PC-9 (cell line): ENCODE measurements at regions not wholly inside any gene's neighbourhood (a gene's known extent, or its start where the extent isn't known, plus 50 kb on each side); places are given as distances from the start of the nearest gene placed in this dataset.

Experiments used
- BruUV-seq: library from RNA; stranded (reverse); fragments of 400-500 nt; replicated peaks from 2 replicates; lab custom pipeline; 2021; lab: Mats Ljungman, UMichigan
- CTCF ChIA-PET: fragments of 300-600 bp; sonication (Branson Sonifier 250); formaldehyde crosslinking; loops from one replicate; lab custom pipeline; 2022; ENCODE audit warnings: antibody characterized with exemption; lab: Charles Lee
- POLR2A ChIA-PET: fragments of 300-600 bp; sonication (Branson Sonifier 250); formaldehyde crosslinking; loops from one replicate; lab custom pipeline; 2022; ENCODE audit warnings: antibody characterized with exemption; ENCODE audit not compliant: unreplicated experiment; lab: Charles Lee
- DNase-seq, 2 experiments: peaks; one replicate each; pipeline versions ENCODE4 v3.0.0 to v3.0.0-alpha.2; 2015 to 2022; ENCODE audit warnings: mixed read lengths in 1 of 2
- H2AFZ ChIP-seq: fragments of 200-600 bp; sonication (generic); 2 replicates; pipeline ENCODE4 v1.8.1; 2017; ENCODE audit warnings: antibody characterized with exemption
- H3F3A ChIP-seq: fragments of 200-600 bp; sonication (generic); 2 replicates; pipeline ENCODE4 v1.8.1; 2017; ENCODE audit warnings: antibody characterized with exemption, mild to moderate bottlenecking, low read depth; ENCODE audit not compliant: insufficient read depth
- H3K27ac ChIP-seq: fragments of 200-600 bp; sonication (generic); 2 replicates; pipeline ENCODE4 v1.6.1; 2016; ENCODE audit warnings: mixed run types
- H3K27me3 ChIP-seq: fragments of 200-600 bp; sonication (generic); 2 replicates; pipeline ENCODE4 v1.6.1; 2016; ENCODE audit warnings: low read depth, mixed run types; ENCODE audit not compliant: insufficient read depth
- H3K36me3 ChIP-seq: fragments of 200-600 bp; sonication (generic); 2 replicates; pipeline ENCODE4 v1.6.1; 2016; ENCODE audit warnings: low read depth, mixed run types
- H3K4me1 ChIP-seq: fragments of 200-600 bp; sonication (generic); replicated peaks from 2 replicates; pipeline ENCODE4 v1.6.1; 2016; ENCODE audit warnings: mixed run types; ENCODE audit not compliant: insufficient read depth
- H3K4me2 ChIP-seq: fragments of 200-600 bp; sonication (generic); 2 replicates; pipeline ENCODE4 v1.6.1; 2017; ENCODE audit warnings: mixed run types
- H3K4me3 ChIP-seq: fragments of 200-600 bp; sonication (generic); 2 replicates; pipeline ENCODE4 v1.6.1; 2016; ENCODE audit warnings: mixed run types
- H3K79me2 ChIP-seq: fragments of 200-600 bp; sonication (generic); 2 replicates; pipeline ENCODE4 v1.6.1; 2017; ENCODE audit warnings: low read depth, mixed run types
- H3K9me2 ChIP-seq: fragments of 200-600 bp; sonication (generic); 2 replicates; pipeline ENCODE4 v1.8.1; 2017; ENCODE audit warnings: mild to moderate bottlenecking; ENCODE audit not compliant: insufficient read depth
- H3K9me3 ChIP-seq: fragments of 200-600 bp; sonication (generic); 2 replicates; pipeline ENCODE4 v1.8.1; 2016; ENCODE audit warnings: low read depth; ENCODE audit not compliant: insufficient read depth
- H4K20me1 ChIP-seq: fragments of 200-600 bp; sonication (generic); 2 replicates; pipeline ENCODE4 v1.8.1; 2017; ENCODE audit not compliant: insufficient read depth
- EZH2 ChIP-seq: fragments of 200-600 bp; sonication (generic); IDR thresholded peaks from 2 replicates; pipeline ENCODE4 v1.8.0; 2017; ENCODE audit warnings: antibody characterized with exemption, low read depth
- intact Hi-C: fragments of 100-400 bp; cut with micrococcal nuclease; formaldehyde crosslinking; loops from one replicate; pipeline ENCODE4 v1.10.0; 2022; ENCODE audit not compliant: unreplicated experiment
- TF ChIP-seq, protein P1 (sequence below): fragments of 200-600 bp; sonication (generic); conservative IDR thresholded peaks from 2 replicates; pipeline ENCODE4 v1.6.1; 2017; ENCODE audit warnings: mixed run types, antibody characterized with exemption, mild to moderate bottlenecking, moderate library complexity

DNA sequence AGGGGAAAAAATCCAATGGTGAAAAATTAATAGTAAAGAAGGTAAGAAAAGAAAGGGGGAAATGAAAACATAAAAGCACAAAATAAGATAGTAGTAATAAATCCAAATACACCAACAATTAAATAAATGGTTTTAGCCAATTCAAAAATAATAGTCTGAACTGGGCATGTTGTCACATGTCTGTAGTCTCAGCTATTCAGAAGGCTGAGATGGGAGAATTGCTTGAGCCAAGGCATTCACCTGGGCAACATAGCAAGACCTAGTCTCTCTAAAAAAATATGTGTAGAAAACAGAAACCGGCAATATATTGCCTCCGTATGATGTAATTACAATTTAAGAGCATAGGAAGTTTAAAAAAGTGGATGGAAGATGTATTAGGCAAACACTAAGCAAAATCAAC, 311.3 kb upstream of the FERMT1 start:
- Histone ChIP-seq H3F3A (no peaks in the 10 kb centered on the region), H3K27me3 (no peaks in the 10 kb centered on the region), H3K4me3 (no peak overlapping the region), H3K4me2 (no peak overlapping the region), H3K36me3 (no peaks in the 10 kb centered on the region), H4K20me1 (no peaks in the 10 kb centered on the region; the same call in 1 of the 2 replicates), H3K9me3 (no peaks in the 10 kb centered on the region), H2AFZ (no peak overlapping the region), H3K9me2 (no peaks in the 10 kb centered on the region), H3K79me2 (no peaks in the 10 kb centered on the region), H3K4me1 (no peaks in the 10 kb centered on the region), H3K27ac (no peak overlapping the region)
- TF ChIP-seq EZH2, result no peak
- TF ChIP-seq, protein P1, sequence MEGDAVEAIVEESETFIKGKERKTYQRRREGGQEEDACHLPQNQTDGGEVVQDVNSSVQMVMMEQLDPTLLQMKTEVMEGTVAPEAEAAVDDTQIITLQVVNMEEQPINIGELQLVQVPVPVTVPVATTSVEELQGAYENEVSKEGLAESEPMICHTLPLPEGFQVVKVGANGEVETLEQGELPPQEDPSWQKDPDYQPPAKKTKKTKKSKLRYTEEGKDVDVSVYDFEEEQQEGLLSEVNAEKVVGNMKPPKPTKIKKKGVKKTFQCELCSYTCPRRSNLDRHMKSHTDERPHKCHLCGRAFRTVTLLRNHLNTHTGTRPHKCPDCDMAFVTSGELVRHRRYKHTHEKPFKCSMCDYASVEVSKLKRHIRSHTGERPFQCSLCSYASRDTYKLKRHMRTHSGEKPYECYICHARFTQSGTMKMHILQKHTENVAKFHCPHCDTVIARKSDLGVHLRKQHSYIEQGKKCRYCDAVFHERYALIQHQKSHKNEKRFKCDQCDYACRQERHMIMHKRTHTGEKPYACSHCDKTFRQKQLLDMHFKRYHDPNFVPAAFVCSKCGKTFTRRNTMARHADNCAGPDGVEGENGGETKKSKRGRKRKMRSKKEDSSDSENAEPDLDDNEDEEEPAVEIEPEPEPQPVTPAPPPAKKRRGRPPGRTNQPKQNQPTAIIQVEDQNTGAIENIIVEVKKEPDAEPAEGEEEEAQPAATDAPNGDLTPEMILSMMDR, result no peak
- no TSS peak for BruUV-seq
- intact Hi-C loops, result no loop called here
- POLR2A ChIA-PET, result no interaction called here
- CTCF ChIA-PET, result no interaction called here
- no peak for DNase-seq

DNA sequence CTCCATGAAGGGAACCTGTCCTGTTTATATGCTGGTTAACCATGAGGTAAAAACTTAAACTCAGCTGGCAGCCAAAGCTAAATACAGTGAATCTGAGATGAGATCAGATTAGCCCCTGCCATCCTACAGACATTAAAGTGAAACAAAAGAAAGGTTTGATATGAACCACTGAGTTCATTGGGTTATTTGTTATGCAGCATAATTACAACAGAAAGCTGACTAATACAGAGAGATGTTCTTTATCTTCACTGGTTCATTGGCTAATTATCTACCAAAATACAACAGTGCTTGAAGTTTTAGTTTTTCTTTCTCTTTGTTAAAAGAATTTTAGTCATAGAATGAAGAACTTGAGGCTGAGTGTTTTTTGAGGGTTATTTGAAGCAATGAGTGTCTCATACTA, 307.6 kb upstream of the FERMT1 start:
- CTCF ChIA-PET, result no interaction called here
- intact Hi-C loops, result no loop called here

DNA sequence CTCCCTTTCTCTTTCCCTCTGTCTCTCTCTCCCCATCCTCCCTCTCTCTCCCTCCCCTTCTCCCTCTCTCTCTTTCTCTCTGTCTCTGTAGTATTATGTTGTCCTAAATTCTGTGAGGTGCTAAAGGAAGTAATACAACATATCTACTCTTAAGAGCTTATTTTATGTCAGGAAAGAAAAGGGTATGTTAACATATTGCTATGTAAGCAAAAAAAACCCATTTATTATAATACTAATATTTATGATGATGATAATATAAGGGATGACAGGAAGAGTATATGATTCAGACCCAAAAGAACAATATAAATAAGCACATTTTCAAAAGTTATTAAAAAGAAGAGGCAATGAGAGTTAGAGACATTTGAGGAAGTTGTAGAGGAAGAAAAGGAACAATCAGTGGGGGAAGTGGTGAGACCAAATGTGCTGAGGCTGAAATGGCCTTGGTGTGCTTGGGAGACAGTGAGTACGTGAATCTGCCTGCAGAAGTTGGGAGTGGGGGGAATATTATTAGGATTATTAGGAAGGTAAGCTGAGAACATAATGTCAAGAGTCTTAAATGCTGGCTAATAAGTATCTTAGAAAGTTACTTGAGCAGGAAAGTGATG, 303.6 kb upstream of the FERMT1 start:
- Histone ChIP-seq H3K36me3 (no peaks in the 10 kb centered on the region), H3K79me2 (no peaks in the 10 kb centered on the region), H3K4me2 (no peak overlapping the region), H2AFZ (no peak overlapping the region), H3K27ac (no peak overlapping the region), H3K4me1 (no peaks in the 10 kb centered on the region), H3K4me3 (no peak overlapping the region), H3K27me3 (peaks cover 5% of the 10 kb centered on the region; the same call in 1 of the 2 replicates), H4K20me1 (no peaks in the 10 kb centered on the region), H3F3A (no peaks in the 10 kb centered on the region), H3K9me3 (no peaks in the 10 kb centered on the region), H3K9me2 (no peaks in the 10 kb centered on the region)
- CTCF ChIA-PET, result interaction anchor here (0.6 kb wide), 1 partner anchor 8 kb away, joined by 3 read pairs; no protein-coding TSS in a partner anchor
- POLR2A ChIA-PET, result no interaction called here
- no TSS peak for BruUV-seq
- DNase-seq, result no peak
- intact Hi-C loops, result no loop called here
- TF ChIP-seq, protein P1, result no peak
- no peak for TF ChIP-seq EZH2

More for the DNA sequence above, 307.6 kb upstream of the FERMT1 start:
- no peak overlapping the region for H3K4me2 ChIP-seq
- POLR2A ChIA-PET, result no interaction called here
- no peaks in the 10 kb centered on the region for H3K79me2 ChIP-seq
- H3K27me3 ChIP-seq, result no peaks in the 10 kb centered on the region
- H3K4me3 ChIP-seq, result no peak overlapping the region
- TF ChIP-seq, protein P1, result no peak
- TF ChIP-seq EZH2, result no peak
- H3F3A ChIP-seq, result no peaks in the 10 kb centered on the region
- no peaks in the 10 kb centered on the region; the same call in 1 of the 2 replicates for H4K20me1 ChIP-seq
- H2AFZ ChIP-seq, result no peak overlapping the region
- no peaks in the 10 kb centered on the region for H3K9me2 ChIP-seq
- DNase-seq, result no peak
- H3K4me1 ChIP-seq, result no peaks in the 10 kb centered on the region
- no peaks in the 10 kb centered on the region for H3K36me3 ChIP-seq
- no peaks in the 10 kb centered on the region for H3K9me3 ChIP-seq
- no peak overlapping the region for H3K27ac ChIP-seq
- no TSS peak for BruUV-seq
